OCI-LY1 (cell line): ENCODE measurements at regions not wholly inside any gene's neighbourhood (a gene's known extent, or its start where the extent isn't known, plus 50 kb on each side); places are given as distances from the start of the nearest gene placed in this dataset.

Experiments used
- EZH2 ChIP-seq: fragments of 200-600 bp; sonication (generic), shearing (Covaris generic); IDR thresholded peaks from 2 replicates; pipeline ENCODE4 v1.8.0; 2017; ENCODE audit warnings: borderline replicate concordance, mixed run types, mild to moderate bottlenecking, antibody characterized with exemption, low read length, moderate library complexity, mixed read lengths
- TF ChIP-seq, protein P1 (sequence below): fragments of 200-600 bp; sonication (generic), shearing (Covaris generic); IDR thresholded peaks from 2 replicates; pipeline ENCODE4 v1.5.1; 2017; ENCODE audit warnings: mild to moderate bottlenecking, antibody characterized with exemption, low read length, moderate library complexity, mixed read lengths

DNA sequence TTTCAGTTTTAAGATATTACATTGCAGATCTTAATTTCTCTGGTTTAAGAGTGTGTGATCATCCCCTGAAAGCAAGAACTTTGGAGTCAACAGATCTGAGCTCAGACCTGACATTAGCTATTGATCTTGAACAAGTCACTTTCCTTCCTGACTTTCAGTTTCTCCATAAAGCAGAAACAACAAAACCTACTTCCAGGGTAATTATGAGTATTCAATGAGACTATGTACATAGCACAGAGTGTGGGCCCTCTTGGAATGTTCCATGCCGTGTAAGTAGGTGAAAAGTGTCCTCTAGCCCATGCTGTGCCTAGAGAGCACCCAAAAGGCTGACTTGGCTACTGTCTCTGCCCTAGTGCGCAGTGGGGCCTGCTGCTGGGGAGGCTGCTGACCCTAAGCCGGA, 188.0 kb upstream of the RPL34 start:
- TF ChIP-seq, protein P1, sequence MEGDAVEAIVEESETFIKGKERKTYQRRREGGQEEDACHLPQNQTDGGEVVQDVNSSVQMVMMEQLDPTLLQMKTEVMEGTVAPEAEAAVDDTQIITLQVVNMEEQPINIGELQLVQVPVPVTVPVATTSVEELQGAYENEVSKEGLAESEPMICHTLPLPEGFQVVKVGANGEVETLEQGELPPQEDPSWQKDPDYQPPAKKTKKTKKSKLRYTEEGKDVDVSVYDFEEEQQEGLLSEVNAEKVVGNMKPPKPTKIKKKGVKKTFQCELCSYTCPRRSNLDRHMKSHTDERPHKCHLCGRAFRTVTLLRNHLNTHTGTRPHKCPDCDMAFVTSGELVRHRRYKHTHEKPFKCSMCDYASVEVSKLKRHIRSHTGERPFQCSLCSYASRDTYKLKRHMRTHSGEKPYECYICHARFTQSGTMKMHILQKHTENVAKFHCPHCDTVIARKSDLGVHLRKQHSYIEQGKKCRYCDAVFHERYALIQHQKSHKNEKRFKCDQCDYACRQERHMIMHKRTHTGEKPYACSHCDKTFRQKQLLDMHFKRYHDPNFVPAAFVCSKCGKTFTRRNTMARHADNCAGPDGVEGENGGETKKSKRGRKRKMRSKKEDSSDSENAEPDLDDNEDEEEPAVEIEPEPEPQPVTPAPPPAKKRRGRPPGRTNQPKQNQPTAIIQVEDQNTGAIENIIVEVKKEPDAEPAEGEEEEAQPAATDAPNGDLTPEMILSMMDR = no peak
- no peak for TF ChIP-seq EZH2
